Hematopoietic multipotent progenitor cell treated with erythropoietin and hydrocortisone succinate and interleukin-3 and kit ligand, for 4 days (in vitro differentiated cells): ENCODE measurements at regions not wholly inside any gene's neighbourhood (a gene's known extent, or its start where the extent isn't known, plus 50 kb on each side); places are given as distances from the start of the nearest gene placed in this dataset.

Experiments used
- DNase-seq: peaks from one replicate; pipeline ENCODE4 v3.0.0-alpha.2; 2015

DNA sequence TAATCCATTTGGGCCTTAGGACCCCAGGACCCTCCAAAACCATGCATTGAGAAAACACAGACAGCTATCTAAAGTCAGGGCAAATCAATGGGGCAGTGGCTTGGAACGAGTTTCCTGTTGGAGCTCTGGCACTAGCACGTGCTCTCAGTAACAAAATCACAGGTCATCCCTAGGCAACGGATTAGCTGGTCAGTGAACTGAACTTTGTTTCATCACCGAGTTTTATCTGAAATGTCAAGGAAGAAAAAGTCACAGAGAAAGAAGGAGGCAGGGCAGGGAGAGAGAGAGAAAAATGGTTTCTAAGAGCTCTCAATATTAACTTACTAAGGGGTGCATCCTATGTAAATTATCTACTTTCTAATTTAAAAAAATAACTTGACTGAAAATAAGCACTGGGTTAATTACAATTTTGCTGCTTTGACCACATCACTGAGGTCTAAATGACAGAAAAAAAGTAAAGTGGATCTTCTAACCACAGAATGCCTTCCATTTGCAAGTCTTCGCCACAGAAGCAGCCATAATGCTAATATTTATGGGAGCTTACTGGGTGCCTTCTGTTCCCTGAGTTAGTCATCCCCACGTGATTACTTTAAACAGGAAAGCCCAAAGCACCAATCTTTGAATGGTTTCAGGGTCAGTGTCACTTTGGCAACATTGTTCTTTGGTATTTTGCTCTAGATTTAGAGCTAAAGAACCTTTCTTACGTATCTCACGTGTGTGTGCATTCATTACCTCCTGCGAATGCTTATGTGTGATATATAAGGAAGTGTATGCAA lies 503.9 kb downstream of the RASEF start:
- DNase-seq, result no peak

- no peak for DNase-seq
These were observed 502.9 kb downstream of the RASEF start for GRCh38 chr9:82560036-82560435.

DNA sequence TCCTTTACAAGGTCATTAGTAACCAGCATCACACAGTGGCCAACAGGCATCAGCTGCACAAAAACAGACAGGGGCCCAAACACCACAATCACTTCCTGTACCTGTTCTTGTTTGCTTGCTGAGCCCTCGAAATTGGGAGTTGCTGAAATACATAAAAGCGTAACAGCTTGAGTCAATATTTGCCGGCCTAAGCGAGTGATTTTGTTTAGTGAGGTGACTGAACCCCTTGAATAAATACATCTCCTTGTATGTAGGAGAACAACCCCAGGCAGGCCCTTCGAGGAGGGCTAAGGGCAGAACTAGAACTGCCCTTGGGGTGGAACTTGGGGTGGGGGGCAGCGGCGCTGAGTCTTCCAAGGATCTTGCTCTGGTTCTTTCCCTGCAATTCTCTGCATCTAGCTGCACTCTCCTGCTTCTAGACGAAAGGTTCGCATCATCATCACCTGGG lies 502.5 kb downstream of the RASEF start:
- DNase-seq, result no peak

- DNase-seq, result peak; percentile 6
These were observed 499.8 kb downstream of the RASEF start for GRCh38 chr9:82563094-82563493.

- no peak for DNase-seq
These were observed 499.1 kb downstream of the RASEF start for GRCh38 chr9:82563841-82564240.

GRCh38 chr9:82565188-82565969 lies 497.6 kb downstream of the RASEF start:
- DNase-seq, result no peak

DNA sequence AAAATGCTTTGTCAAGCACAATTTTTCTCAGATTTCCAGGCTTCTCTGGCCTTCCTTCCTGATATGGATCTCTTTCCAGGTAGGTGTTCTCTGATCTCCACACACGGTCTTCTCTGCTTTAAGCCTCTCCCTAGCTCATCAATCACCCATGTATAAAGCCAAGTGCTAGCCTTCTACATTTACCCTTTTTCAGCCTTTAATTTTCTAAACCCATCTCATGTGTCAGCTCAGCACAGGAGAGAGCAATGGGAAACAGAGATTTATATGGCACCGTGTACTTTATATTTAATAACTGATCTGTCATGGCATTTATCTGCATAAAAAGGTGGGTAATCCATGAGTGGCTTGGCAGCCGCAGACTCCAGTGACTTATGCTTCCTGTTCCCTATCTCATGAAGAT lies 495.0 kb downstream of the RASEF start:
- DNase-seq, result no peak

- no peak for DNase-seq
These were observed 492.7 kb downstream of the RASEF start for GRCh38 chr9:82570226-82570625.

- DNase-seq, result no peak
These were observed 491.4 kb downstream of the RASEF start for GRCh38 chr9:82571540-82571939.

GRCh38 chr9:82572146-82572545 lies 490.8 kb downstream of the RASEF start:
- no peak for DNase-seq

DNA sequence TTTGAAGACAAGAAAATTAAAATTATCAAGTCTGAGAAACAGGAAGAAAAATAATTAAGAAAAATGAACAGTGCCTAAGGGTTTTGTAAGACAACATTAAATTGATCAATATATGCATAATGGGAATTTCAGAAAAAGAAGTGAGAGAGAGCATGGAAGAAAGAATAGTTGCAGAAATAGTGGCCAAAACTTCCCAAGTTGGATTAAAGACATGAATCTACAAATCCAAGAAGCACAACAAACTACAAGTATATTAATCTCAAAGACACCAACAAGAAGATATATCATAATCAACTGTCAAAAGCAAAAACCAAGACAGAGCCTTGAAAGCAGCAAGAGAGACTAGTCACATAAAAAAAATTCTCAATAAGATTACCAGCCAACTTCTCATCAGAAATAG lies 488.0 kb downstream of the RASEF start:
- DNase-seq, result no peak

- DNase-seq, result no peak
These were observed 482.0 kb downstream of the RASEF start for GRCh38 chr9:82580921-82581320.

GRCh38 chr9:82581516-82581915 lies 481.4 kb downstream of the RASEF start:
- no peak for DNase-seq

DNA sequence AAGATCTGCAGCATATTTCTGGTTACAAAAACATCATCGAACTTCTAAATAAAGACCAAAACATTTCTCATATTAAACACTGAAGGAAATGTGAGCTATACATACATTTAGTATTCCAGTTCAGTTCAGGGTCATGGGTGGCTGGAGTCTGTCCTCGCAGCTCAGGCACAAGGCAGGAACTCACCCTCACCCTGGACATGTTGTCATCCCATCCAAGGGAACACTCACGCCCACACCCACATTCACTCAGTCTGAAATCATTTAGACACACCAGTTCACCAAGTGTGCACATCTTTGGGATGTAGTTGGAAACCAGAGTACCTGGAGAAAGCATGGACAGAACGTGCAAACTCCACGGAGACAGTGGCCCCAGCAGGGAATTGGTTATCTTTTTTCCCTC lies 481.0 kb downstream of the RASEF start:
- no peak for DNase-seq

DNA sequence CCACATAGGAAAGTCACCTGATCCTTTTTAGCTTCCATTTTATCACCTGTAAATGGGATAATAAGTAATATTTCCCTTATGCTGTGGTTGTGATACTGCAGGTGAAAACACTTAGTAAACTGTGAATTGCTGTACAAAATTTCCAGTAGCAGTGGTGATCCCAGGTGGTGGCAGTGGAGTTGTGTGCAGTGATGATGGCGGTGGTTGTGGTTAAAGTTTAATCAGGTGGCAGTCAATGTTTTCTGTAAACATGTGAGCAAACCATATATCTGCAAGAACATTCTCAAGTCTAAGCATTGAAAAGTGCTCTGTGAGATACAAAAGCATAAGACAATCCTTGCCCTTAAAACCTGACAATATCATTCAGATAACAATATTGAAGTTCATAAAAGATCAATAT lies 480.2 kb downstream of the RASEF start:
- DNase-seq, result no peak

GRCh38 chr9:82583524-82583923 lies 479.4 kb downstream of the RASEF start:
- DNase-seq, result no peak

DNA sequence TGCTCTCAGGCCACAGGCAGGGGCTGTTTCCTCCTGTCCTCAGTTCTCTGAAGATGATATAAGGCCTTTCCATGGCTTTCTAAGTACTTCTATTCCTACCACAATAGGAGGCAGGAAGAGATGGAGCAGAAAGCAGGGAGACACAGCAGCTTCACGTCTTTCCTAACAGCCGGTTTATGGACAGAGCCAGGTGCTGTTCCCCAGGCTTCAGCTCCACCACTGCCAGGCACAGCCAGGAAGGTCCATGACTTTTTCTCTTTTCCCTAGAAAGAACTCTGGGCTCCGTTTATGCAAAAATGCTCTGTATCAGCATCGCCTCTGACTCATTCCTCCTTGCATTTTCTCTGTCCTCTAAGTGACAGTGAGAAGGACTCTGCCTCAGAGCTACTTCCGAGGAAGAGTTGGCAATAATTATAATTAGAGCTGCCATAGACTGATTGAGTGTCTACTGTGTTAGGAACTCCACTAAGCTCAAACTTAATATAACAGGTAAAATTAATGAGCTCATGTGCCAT lies 478.5 kb downstream of the RASEF start:
- no peak for DNase-seq

DNA sequence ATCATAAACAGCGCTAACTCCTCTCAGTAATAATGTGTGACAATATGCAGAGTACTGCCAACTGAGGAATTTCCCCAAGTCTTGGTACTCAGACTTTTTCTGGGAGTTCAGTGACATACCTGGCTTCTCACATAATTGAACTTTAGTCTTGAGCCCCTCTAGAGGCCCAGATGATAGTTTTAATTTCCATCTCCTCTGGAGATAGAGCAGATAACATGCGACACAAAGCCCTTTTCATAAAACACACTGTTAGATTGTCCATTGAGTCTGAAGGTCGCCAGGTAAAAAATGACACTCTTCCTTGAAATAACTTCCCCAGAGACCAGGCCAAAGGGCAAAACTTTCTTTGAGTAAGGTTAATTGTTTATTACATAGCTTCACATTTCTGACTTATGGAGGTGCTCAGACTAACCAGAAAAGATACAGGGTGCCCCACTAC lies 476.0 kb downstream of the RASEF start:
- DNase-seq, result no peak

GRCh38 chr9:82588301-82589180 lies 474.4 kb downstream of the RASEF start:
- DNase-seq, result no peak

DNA sequence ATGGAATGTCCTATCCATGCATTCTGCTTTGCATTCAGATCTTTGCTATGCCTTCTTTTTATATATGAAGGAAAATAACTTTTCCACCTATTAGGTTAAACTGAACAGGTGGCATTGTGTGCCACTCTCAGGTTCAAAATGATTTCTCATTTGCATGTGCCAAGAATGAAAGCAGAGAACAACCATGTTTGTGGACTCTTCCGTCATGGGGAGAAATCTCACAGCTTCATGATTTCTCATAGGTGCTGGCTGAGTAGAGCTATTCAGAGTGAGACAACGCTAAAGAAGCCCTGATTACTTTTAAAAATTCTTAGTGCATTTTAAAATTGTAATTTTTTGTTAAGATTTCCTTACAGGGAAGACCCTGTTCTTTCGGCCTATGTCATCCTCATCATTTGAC lies 472.1 kb downstream of the RASEF start:
- DNase-seq, result no peak

- peak; percentile 42 for DNase-seq
These were observed 469.4 kb downstream of the RASEF start for GRCh38 chr9:82593501-82593900.

DNA sequence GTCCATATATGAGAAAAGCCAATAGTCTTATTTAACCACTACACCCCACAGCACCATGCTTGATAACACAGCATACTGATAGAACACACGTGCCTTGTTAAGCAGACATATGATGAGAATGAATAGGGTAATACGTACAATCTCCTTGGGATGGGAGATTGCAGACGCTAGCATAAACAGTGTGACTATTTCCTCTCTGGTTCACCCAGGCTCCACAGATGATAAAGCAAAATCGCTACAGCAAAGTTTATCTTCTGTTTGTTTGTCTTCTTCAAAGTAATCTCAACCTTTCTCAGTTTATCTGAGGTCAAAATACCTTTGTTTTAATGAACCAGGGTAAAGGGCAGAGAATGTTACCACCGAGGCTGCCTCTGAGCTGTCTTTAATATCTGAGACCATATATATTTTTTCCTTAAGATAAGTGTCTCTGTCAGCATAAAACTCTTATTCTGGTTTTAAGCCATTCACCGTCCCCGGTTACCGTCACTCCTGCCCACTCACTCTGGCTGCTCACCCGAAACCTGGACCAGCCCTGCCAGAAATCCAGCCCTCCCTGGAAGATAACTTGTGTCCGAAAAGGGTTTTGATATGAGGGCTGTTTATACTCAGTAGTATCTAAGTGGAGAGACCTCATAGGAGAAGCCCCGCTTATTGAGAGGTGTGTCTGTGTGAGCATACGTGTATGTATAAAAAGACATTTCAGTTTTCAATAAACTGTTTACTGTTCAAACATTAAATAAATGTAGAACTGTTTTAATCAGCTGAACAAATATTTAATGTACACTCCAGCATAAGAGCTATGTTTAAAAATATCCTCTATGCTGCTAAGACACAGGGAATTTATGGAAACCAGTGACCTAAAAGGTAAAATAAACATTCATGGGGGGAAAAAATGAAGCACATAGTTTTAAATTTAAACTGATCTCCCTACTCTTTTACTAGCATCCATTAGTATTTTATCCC lies 465.4 kb downstream of the RASEF start:
- DNase-seq, result no peak
